ENCODE measurements at regions not wholly inside any gene's neighbourhood (a gene's known extent, or its start where the extent isn't known, plus 50 kb on each side); places are given as distances from the start of the nearest gene placed in this dataset.

DNA sequence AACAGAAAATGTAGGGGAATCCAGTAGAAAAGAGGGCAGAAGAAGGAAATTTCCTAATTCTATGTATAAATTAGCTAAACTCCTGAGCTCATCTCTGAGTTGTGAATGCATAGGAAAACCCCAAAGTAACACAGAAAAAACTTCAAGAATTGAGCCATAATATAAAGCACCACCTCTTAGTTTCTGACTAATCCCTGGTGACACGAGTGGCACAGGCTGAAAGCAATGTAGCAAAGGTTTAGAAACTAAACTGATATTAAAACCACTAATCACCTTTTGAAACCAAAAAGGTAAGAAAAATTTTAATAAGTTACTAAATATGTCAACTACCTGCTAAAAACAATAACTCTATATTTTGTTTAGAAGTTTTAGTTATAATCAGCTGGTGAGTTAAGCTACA, 255.6 kb upstream of the NECTIN3 start:
- no peaks in the 10 kb centered on the region; the same call in none of the 2 replicates for H3K4me1 ChIP-seq
- TF ChIP-seq, protein P1, sequence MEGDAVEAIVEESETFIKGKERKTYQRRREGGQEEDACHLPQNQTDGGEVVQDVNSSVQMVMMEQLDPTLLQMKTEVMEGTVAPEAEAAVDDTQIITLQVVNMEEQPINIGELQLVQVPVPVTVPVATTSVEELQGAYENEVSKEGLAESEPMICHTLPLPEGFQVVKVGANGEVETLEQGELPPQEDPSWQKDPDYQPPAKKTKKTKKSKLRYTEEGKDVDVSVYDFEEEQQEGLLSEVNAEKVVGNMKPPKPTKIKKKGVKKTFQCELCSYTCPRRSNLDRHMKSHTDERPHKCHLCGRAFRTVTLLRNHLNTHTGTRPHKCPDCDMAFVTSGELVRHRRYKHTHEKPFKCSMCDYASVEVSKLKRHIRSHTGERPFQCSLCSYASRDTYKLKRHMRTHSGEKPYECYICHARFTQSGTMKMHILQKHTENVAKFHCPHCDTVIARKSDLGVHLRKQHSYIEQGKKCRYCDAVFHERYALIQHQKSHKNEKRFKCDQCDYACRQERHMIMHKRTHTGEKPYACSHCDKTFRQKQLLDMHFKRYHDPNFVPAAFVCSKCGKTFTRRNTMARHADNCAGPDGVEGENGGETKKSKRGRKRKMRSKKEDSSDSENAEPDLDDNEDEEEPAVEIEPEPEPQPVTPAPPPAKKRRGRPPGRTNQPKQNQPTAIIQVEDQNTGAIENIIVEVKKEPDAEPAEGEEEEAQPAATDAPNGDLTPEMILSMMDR (IDR thresholded peaks at IDR 0.05; ENCODE audit: low read depth, low read length), result no peak
- H3K4me3 ChIP-seq (ENCODE audit: low read depth, low read length), result no peak overlapping the region
- no peaks in the 10 kb centered on the region for H3K9me3 ChIP-seq
- H3K27me3 ChIP-seq, result no peaks in the 10 kb centered on the region
- no peak for DNase-seq
- no peaks in the 10 kb centered on the region for H3K36me3 ChIP-seq

DNA sequence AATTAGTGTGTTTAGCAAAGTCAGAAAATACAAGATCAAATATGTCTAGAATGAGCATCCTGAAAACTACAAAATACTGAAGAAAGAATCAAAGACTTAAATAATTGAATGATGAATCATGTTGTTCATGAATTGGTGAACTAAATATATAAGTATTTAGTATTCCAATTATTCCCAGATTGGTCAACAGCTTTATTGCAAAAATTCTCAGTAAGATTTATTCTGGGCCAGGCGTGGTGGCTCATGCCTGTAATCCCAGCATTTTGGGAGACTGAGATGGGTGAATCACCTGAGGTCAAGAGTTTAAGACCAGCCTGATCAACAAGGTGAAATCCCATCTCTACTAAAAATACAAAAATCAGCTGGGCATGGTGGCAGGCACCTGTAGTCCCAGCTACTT, 250.0 kb upstream of the NECTIN3 start:
- Histone ChIP-seq H3K4me3 (ENCODE audit: low read depth, low read length) (no peak overlapping the region), H3K9me3 (no peaks in the 10 kb centered on the region), H3K4me1 (no peaks in the 10 kb centered on the region), H3K36me3 (no peaks in the 10 kb centered on the region), H3K27me3 (no peaks in the 10 kb centered on the region)
- TF ChIP-seq, protein P1 (IDR thresholded peaks at IDR 0.05; ENCODE audit: low read depth, low read length), result no peak
- DNase-seq, result no peak

DNA sequence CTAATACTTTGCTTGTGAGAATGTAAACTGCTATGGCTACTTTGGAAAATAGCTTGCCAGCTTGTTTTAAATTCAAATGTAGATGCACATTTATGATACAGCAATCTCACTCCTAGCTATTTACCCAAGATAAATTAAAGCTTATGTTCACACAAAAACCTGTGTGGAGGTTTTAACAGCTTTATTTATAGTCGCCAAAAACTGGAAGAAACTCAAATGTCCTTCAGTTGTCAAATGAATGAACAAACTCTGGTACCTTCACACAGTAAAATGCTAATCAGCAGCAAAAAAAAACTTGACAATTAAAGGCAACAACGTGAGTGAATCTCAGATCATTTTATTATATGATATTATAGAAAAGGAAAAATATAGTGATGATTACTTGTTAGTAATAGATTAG, 248.6 kb upstream of the NECTIN3 start:
- DNase-seq, result no peak
- H3K27me3 ChIP-seq, result no peaks in the 10 kb centered on the region
- no peaks in the 10 kb centered on the region for H3K36me3 ChIP-seq
- no peak overlapping the region for H3K4me3 ChIP-seq (ENCODE audit: low read depth, low read length)
- no peaks in the 10 kb centered on the region for H3K4me1 ChIP-seq
- TF ChIP-seq, protein P1 (IDR thresholded peaks at IDR 0.05; ENCODE audit: low read depth, low read length), result no peak
- no peaks in the 10 kb centered on the region for H3K9me3 ChIP-seq

DNA sequence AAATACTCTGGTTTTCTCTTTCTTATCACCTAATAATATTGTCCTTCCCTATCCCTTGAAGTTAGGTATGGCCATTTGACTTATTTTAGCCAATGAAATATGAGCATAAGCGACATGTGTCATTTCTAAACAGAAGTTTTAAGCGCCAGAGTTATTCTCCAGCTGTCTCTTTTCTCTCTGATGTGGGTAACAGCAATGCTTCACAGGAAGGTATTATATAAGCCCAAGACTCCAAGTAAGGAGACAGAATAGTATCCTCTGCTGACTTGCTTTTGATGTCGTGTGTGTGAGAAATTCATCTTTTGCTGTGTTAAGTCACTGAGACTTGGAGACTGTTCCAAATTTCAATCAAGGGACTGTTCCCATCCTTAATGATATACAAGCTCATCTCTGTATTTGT, 224.6 kb upstream of the NECTIN3 start:
- Histone ChIP-seq H3K36me3 (no peaks in the 10 kb centered on the region), H3K9me3 (no peaks in the 10 kb centered on the region), H3K4me1 (no peaks in the 10 kb centered on the region), H3K4me3 (ENCODE audit: low read depth, low read length) (no peak overlapping the region), H3K27me3 (no peaks in the 10 kb centered on the region)
- TF ChIP-seq, protein P1 (IDR thresholded peaks at IDR 0.05; ENCODE audit: low read depth, low read length), result no peak
- DNase-seq, result no peak

DNA sequence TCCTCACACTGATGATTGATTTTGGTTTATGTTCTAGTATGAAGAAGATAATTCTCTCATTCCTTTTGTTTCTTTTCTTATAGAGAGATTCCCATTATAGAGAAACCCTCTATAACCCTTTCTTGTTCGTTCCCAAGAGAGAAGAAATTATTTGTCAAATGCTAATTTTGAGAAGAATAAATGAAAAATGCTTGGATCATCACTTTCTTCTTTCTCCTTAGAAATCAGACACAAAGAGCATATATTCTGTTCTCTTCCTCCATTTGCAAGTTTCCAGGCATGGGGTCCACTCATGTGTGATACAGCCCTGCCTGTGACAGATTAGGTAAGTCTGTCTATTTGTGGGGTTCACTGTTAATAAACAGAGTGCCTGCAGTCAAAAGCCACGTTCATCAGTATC, 222.6 kb upstream of the NECTIN3 start:
- H3K9me3 ChIP-seq, result no peaks in the 10 kb centered on the region
- H3K27me3 ChIP-seq, result no peaks in the 10 kb centered on the region
- H3K4me3 ChIP-seq (ENCODE audit: low read depth, low read length), result no peak overlapping the region
- DNase-seq, result no peak
- no peaks in the 10 kb centered on the region for H3K36me3 ChIP-seq
- TF ChIP-seq, protein P1 (IDR thresholded peaks at IDR 0.05; ENCODE audit: low read depth, low read length), result no peak
- no peaks in the 10 kb centered on the region for H3K4me1 ChIP-seq

DNA sequence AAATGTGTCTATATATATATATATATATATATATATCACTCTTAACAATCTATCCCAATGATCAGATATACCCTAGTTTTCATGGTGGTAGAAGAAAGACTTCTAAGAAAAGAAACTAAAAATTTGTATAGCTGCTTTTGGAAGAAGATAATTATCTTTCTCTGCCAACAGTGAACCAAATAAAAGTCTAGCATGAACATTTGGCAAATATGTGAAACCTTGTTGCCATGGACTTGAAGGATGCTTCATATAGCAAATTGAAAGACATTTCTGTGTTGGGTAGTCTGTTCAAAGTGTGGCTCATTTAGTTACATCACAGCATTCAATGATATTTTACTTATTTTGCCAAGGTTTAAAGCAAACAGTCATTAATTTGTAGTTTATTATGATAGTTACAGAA, 219.9 kb upstream of the NECTIN3 start:
- Histone ChIP-seq H3K4me1 (peaks cover 14% of the 10 kb centered on the region), H3K27me3 (no peaks in the 10 kb centered on the region), H3K9me3 (no peaks in the 10 kb centered on the region), H3K4me3 (ENCODE audit: low read depth, low read length) (no peak overlapping the region), H3K36me3 (no peaks in the 10 kb centered on the region)
- DNase-seq, result no peak
- TF ChIP-seq, protein P1 (IDR thresholded peaks at IDR 0.05; ENCODE audit: low read depth, low read length), result no peak

Measured in BE2C (cell line).